ENCODE measurements at regions not wholly inside any gene's neighbourhood (a gene's known extent, or its start where the extent isn't known, plus 50 kb on each side); places are given as distances from the start of the nearest gene placed in this dataset.
A peak's percentile ranks its signal among the peaks of the same experiment; 100 is the strongest.

- no peak for TF ChIP-seq CTCF (conservative IDR thresholded peaks at IDR 0.05)
- Histone ChIP-seq H3K56ac (ENCODE audit: insufficient read length, low read depth, low read length) (no peak overlapping the region), H3K27me3 (ENCODE audit: insufficient read depth, low read length) (no peaks in the 10 kb centered on the region), H3K9me3 (ENCODE audit: control insufficient read depth, low read depth, low read length) (no peaks in the 10 kb centered on the region), H2BK5ac (ENCODE audit: insufficient read length, low read length) (no peak overlapping the region), H4K20me1 (ENCODE audit: control insufficient read depth, insufficient read depth, insufficient read length) (no peaks in the 10 kb centered on the region), H3K79me2 (ENCODE audit: insufficient read depth, low read length) (no peaks in the 10 kb centered on the region), H4K5ac (ENCODE audit: insufficient read length, low read depth, low read length) (no peak overlapping the region), H3K23me2 (ENCODE audit: insufficient read length, low read depth, low read length, poor library complexity, severe bottlenecking) (no peaks in the 10 kb centered on the region), H2BK15ac (ENCODE audit: low read depth, low read length) (no peak overlapping the region), H3K23ac (ENCODE audit: insufficient read length, low read depth, low read length) (no peak overlapping the region), H3T11ph (ENCODE audit: low read length) (no peak overlapping the region), H4K8ac (replicated peaks; ENCODE audit: insufficient read length, low read depth, low read length) (no peak overlapping the region), H2BK120ac (ENCODE audit: low read depth, low read length, poor library complexity, severe bottlenecking) (no peak overlapping the region), H2BK12ac (ENCODE audit: insufficient read length, low read depth, low read length) (no peak overlapping the region), H3K4me1 (ENCODE audit: insufficient read depth, low read length) (no peaks in the 10 kb centered on the region), H3K4me2 (ENCODE audit: insufficient read depth, insufficient read length, low read length) (no peak overlapping the region), H3K18ac (ENCODE audit: insufficient read length, low read depth, low read length) (no peak overlapping the region), H3K4ac (ENCODE audit: low read depth, low read length) (no peak overlapping the region), H3K27ac (ENCODE audit: insufficient read length, low read depth, low read length) (no peak overlapping the region), H2AFZ (ENCODE audit: low read length) (no peak overlapping the region), H3K9ac (ENCODE audit: extremely low read depth, insufficient read length, low read length) (no peak overlapping the region), H4K91ac (ENCODE audit: insufficient read length, low read depth, low read length) (no peak overlapping the region), H2BK20ac (ENCODE audit: low read depth, low read length, poor library complexity, severe bottlenecking) (no peak overlapping the region), H2AK5ac (ENCODE audit: insufficient read length, low read length) (no peak overlapping the region), H3K14ac (ENCODE audit: insufficient read depth, low read length) (0 out of 2 replicates have a peak overlapping the region, but pooled peaks have one; percentile 24), H3K79me1 (ENCODE audit: insufficient read depth, low read depth, low read length, poor library complexity, severe bottlenecking) (no peaks in the 10 kb centered on the region)
- DNase-seq: no peak
- peaks cover 11% of the 10 kb centered on the region for H3K27me3 Mint-ChIP-seq (ENCODE audit: low read depth)
- peaks cover 4 to 12% of the 10 kb centered on the region in 2 experiments; a peak in 3 of 5 replicates for H3K9me3 Mint-ChIP-seq
- peaks cover 4 to 10% of the 10 kb centered on the region in 2 experiments; a peak in 2 of 4 replicates for H3K4me1 Mint-ChIP-seq
- WGBS (ENCODE audit: extremely low coverage, insufficient read length, low lambda C conversion rate): no CpG with 5 or more reads among the region's 6 CpGs
- H3K36me3 Mint-ChIP-seq (ENCODE audit: insufficient read depth in 1 of 3, low read depth in 3 of 3): peaks cover 0 to 8% (median 5%) of the 10 kb centered on the region in 3 experiments; a peak in 3 of 7 replicates
- H3K27ac Mint-ChIP-seq: no peak overlapping the region
- H3K4me3 Mint-ChIP-seq: no peak overlapping the region
Observed at GRCh38 chr2:105972927-105973326, 221.2 kb downstream of the UXS1 start.
